ENCODE measurements at regions not wholly inside any gene's neighbourhood (a gene's known extent, or its start where the extent isn't known, plus 50 kb on each side); places are given as distances from the start of the nearest gene placed in this dataset.

GRCh38 chr2:186135686-186136085 lies 350.4 kb upstream of the ZC3H15 start:
- H3K9me3 ChIP-seq (replicated peaks): no peaks in the 10 kb centered on the region
- no peak overlapping the region for H3K4me3 ChIP-seq
- TF ChIP-seq CTCF (IDR thresholded peaks at IDR 0.05; ENCODE audit: borderline replicate concordance): no peak
- H3K27ac ChIP-seq (replicated peaks): no peak overlapping the region
- no peak for DNase-seq
- no peaks in the 10 kb centered on the region for H3K27me3 ChIP-seq (ENCODE audit: low read depth)
- no peaks in the 10 kb centered on the region for H3K36me3 ChIP-seq
- H3K4me1 ChIP-seq: peaks cover 1% of the 10 kb centered on the region
- intact Hi-C loops (cut with micrococcal nuclease): no loop called here

- no peaks in the 10 kb centered on the region for H3K36me3 ChIP-seq
- no peaks in the 10 kb centered on the region for H3K27me3 ChIP-seq (ENCODE audit: low read depth)
- H3K4me1 ChIP-seq: no peaks in the 10 kb centered on the region
- intact Hi-C loops (cut with micrococcal nuclease): no loop called here
- H3K9me3 ChIP-seq (replicated peaks): no peaks in the 10 kb centered on the region
- H3K4me3 ChIP-seq: no peak overlapping the region
- no peak overlapping the region for H3K27ac ChIP-seq (replicated peaks)
- no peak for DNase-seq
- TF ChIP-seq CTCF (IDR thresholded peaks at IDR 0.05; ENCODE audit: borderline replicate concordance): no peak
Observed at GRCh38 chr2:186136860-186137259, 349.2 kb upstream of the ZC3H15 start.

GRCh38 chr2:186138845-186139244 lies 347.2 kb upstream of the ZC3H15 start:
- no peaks in the 10 kb centered on the region for H3K27me3 ChIP-seq (ENCODE audit: low read depth)
- no peak for DNase-seq
- intact Hi-C loops (cut with micrococcal nuclease): no loop called here
- H3K27ac ChIP-seq (replicated peaks): no peak overlapping the region
- no peaks in the 10 kb centered on the region for H3K4me1 ChIP-seq
- H3K4me3 ChIP-seq: no peak overlapping the region
- H3K9me3 ChIP-seq (replicated peaks): no peaks in the 10 kb centered on the region
- H3K36me3 ChIP-seq: no peaks in the 10 kb centered on the region
- TF ChIP-seq CTCF (IDR thresholded peaks at IDR 0.05; ENCODE audit: borderline replicate concordance): no peak

GRCh38 chr2:186159101-186159500 lies 327.0 kb upstream of the ZC3H15 start:
- H3K9me3 ChIP-seq (replicated peaks): peaks cover 48% of the 10 kb centered on the region
- intact Hi-C loops (cut with micrococcal nuclease): no loop called here
- no peaks in the 10 kb centered on the region for H3K27me3 ChIP-seq (ENCODE audit: low read depth)
- no peaks in the 10 kb centered on the region for H3K4me1 ChIP-seq
- TF ChIP-seq CTCF (IDR thresholded peaks at IDR 0.05; ENCODE audit: borderline replicate concordance): no peak
- no peaks in the 10 kb centered on the region for H3K36me3 ChIP-seq
- H3K27ac ChIP-seq (replicated peaks): no peak overlapping the region
- no peak overlapping the region for H3K4me3 ChIP-seq
- no peak for DNase-seq

GRCh38 chr2:186164325-186164724 lies 321.7 kb upstream of the ZC3H15 start:
- H3K9me3 ChIP-seq (replicated peaks): peaks cover 11% of the 10 kb centered on the region
- no peaks in the 10 kb centered on the region for H3K27me3 ChIP-seq (ENCODE audit: low read depth)
- no peak for TF ChIP-seq CTCF (IDR thresholded peaks at IDR 0.05; ENCODE audit: borderline replicate concordance)
- intact Hi-C loops (cut with micrococcal nuclease): no loop called here
- no peak overlapping the region for H3K4me3 ChIP-seq
- no peaks in the 10 kb centered on the region for H3K36me3 ChIP-seq
- no peak overlapping the region for H3K27ac ChIP-seq (replicated peaks)
- DNase-seq: no peak
- H3K4me1 ChIP-seq: no peaks in the 10 kb centered on the region

- Histone ChIP-seq H3K9me3 (replicated peaks) (no peaks in the 10 kb centered on the region), H3K27ac (replicated peaks) (no peak overlapping the region), H3K4me1 (no peaks in the 10 kb centered on the region), H3K27me3 (ENCODE audit: low read depth) (no peaks in the 10 kb centered on the region), H3K4me3 (no peak overlapping the region), H3K36me3 (no peaks in the 10 kb centered on the region)
- intact Hi-C loops (cut with micrococcal nuclease): no loop called here
- no peak for TF ChIP-seq CTCF (IDR thresholded peaks at IDR 0.05; ENCODE audit: borderline replicate concordance)
- no peak for DNase-seq
Observed at GRCh38 chr2:186170693-186171092, 315.4 kb upstream of the ZC3H15 start.
